Subcutaneous abdominal adipose tissue (tissue), 5 donors: ENCODE measurements at regions not wholly inside any gene's neighbourhood (a gene's known extent, or its start where the extent isn't known, plus 50 kb on each side); places are given as distances from the start of the nearest gene placed in this dataset.
"Not testable (repeated sequence)": the region's sequence is repeated elsewhere in the genome, so short reads cannot be mapped to it uniquely, and the experiment has no call there.

ENCODE experiments used
- H3K27ac ChIP-seq: one replicate; pipeline ENCODE4 v1.7.0; 2013; ENCODE audit warnings: low read depth, mild to moderate bottlenecking, inconsistent platforms, low read length, moderate library complexity
- H3K27me3 ChIP-seq, 5 donors: one replicate each; pipeline ENCODE4 v1.7.0; 2013; ENCODE audit warnings: low read length in 5 of 5, inconsistent platforms in 1 of 5; ENCODE audit not compliant: control insufficient read depth in 5 of 5, insufficient read depth in 4 of 5
- H3K36me3 ChIP-seq, 5 donors: one replicate each; pipeline ENCODE4 v1.7.0; 2013; ENCODE audit warnings: low read length in 5 of 5; ENCODE audit not compliant: control insufficient read depth in 5 of 5, insufficient read depth in 5 of 5
- H3K4me1 ChIP-seq, 5 donors: one replicate each; pipeline ENCODE4 v1.7.0; 2013; ENCODE audit warnings: low read length in 5 of 5, mild to moderate bottlenecking in 3 of 5, moderate library complexity in 1 of 5; ENCODE audit not compliant: control insufficient read depth in 5 of 5, insufficient read depth in 5 of 5
- H3K4me3 ChIP-seq, 5 donors: one replicate each; pipeline ENCODE4 v1.7.0; 2013; ENCODE audit warnings: low read length in 5 of 5, low read depth in 1 of 5
- H3K9ac ChIP-seq, 5 donors: one replicate each; pipeline ENCODE4 v1.7.0; 2013; ENCODE audit warnings: low read length in 5 of 5, mild to moderate bottlenecking in 4 of 5, moderate library complexity in 3 of 5
- H3K9me3 ChIP-seq, 5 donors: one replicate each; pipeline ENCODE4 v1.7.0; 2013; ENCODE audit warnings: low read length in 5 of 5; ENCODE audit not compliant: control insufficient read depth in 5 of 5
- donor health status: healthy.
- donor health status: healthy.
- donor health status: healthy.
- donor health status: healthy.
- donor health status: healthy.

DNA sequence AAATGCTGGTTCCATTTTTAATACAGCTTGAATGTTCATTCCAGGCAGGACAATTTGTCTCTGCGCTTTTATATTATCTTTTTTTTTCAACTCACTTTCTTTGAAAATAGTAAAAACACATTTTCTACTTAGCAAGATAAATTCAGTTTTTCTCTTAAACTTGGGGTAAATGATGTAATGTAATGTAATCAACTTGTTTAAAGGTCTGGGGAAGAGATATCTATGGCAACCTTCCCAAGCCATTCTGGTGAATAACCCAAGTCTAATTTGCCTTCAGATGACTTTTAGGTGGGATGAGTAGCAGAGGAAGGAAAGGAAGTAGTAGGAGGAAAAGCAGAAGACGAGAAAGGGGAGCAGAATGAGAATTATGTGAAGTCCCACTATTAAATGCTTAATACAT, 335.1 kb downstream of the SV2B start:
- H3K9me3 ChIP-seq = no peaks in the 10 kb centered on the region

GRCh38 chr15:91444656-91445055, 344.6 kb downstream of the SV2B start:
- H3K27me3 ChIP-seq = no peaks in the 10 kb centered on the region
- H3K27ac ChIP-seq = no peak overlapping the region
- no peak overlapping the region for H3K4me3 ChIP-seq

More for the DNA sequence above, 335.1 kb downstream of the SV2B start:
- H3K27ac ChIP-seq = no peak overlapping the region
- H3K36me3 ChIP-seq = no peaks in the 10 kb centered on the region
- H3K4me1 ChIP-seq = no peaks in the 10 kb centered on the region
- H3K27me3 ChIP-seq = no peaks in the 10 kb centered on the region
- no peak overlapping the region for H3K9ac ChIP-seq
- no peak overlapping the region for H3K4me3 ChIP-seq

GRCh38 chr15:91445695-91446228, 345.7 kb downstream of the SV2B start:
- H3K36me3 ChIP-seq = no peaks in the 10 kb centered on the region
- H3K4me3 ChIP-seq = no peak overlapping the region
- H3K9ac ChIP-seq = no peak overlapping the region
- no peaks in the 10 kb centered on the region for H3K4me1 ChIP-seq
- H3K27ac ChIP-seq = no peak overlapping the region
- H3K27me3 ChIP-seq = no peaks in the 10 kb centered on the region
- H3K9me3 ChIP-seq = peaks cover 0 to 9% (median 0%) of the 10 kb centered on the region in 5 donors

More at GRCh38 chr15:91444656-91445055, 344.6 kb downstream of the SV2B start:
- Histone ChIP-seq H3K36me3 (no peaks in the 10 kb centered on the region), H3K4me1 (no peaks in the 10 kb centered on the region), H3K9me3 (peaks cover 0 to 11% (median 3%) of the 10 kb centered on the region in 5 donors), H3K9ac (no peak overlapping the region)

- Histone ChIP-seq H3K4me3 (no peak overlapping the region), H3K4me1 (no peaks in the 10 kb centered on the region)
These were observed 348.1 kb downstream of the SV2B start for GRCh38 chr15:91447991-91448644.

GRCh38 chr15:91453376-91453775, 353.3 kb downstream of the SV2B start:
- H3K4me3 ChIP-seq, H3K4me1 ChIP-seq, H3K9ac ChIP-seq, H3K27ac ChIP-seq, H3K27me3 ChIP-seq, H3K36me3 ChIP-seq, H3K9me3 ChIP-seq: not testable (repeated sequence)

More at GRCh38 chr15:91447991-91448644, 348.1 kb downstream of the SV2B start:
- H3K9me3 ChIP-seq = no peaks in the 10 kb centered on the region
- no peak overlapping the region for H3K27ac ChIP-seq
- H3K27me3 ChIP-seq = no peaks in the 10 kb centered on the region
- no peaks in the 10 kb centered on the region for H3K36me3 ChIP-seq
- H3K9ac ChIP-seq = no peak overlapping the region

GRCh38 chr15:91456251-91456718, 356.2 kb downstream of the SV2B start:
- H3K4me3 ChIP-seq = no peak overlapping the region
- no peaks in the 10 kb centered on the region for H3K27me3 ChIP-seq
- peaks cover 0 to 9% (median 3%) of the 10 kb centered on the region in 5 donors for H3K9me3 ChIP-seq
- H3K4me1 ChIP-seq = no peaks in the 10 kb centered on the region
- H3K27ac ChIP-seq = no peak overlapping the region
- H3K9ac ChIP-seq = no peak overlapping the region
- H3K36me3 ChIP-seq = no peaks in the 10 kb centered on the region

DNA sequence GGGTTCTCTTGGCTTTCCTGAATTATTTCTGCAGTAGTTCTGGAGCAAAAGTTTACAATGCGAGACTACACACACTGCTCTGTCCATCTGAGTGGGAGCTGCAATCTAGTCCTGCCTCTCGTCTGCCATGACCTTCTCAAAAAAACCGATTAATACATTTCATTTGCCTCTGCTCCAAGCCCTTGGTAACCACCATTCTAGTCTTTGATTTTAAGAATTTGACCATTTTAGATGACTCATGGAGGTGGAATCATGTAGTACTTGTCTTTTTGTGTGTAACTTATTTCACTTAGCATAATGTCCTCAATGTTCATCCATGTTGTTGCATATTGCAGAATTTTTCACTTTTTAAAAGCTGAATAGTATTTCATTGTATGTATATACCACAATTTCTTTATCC, 356.9 kb downstream of the SV2B start:
- Histone ChIP-seq H3K9me3 (peaks cover 0 to 9% (median 3%) of the 10 kb centered on the region in 5 donors), H3K36me3 (no peaks in the 10 kb centered on the region), H3K4me1 (no peaks in the 10 kb centered on the region), H3K27me3 (no peaks in the 10 kb centered on the region), H3K9ac (no peak overlapping the region), H3K27ac (no peak overlapping the region), H3K4me3 (no peak overlapping the region)

- Histone ChIP-seq H3K36me3 (no peaks in the 10 kb centered on the region), H3K4me1 (no peaks in the 10 kb centered on the region), H3K4me3 (no peak overlapping the region), H3K9me3 (no peaks in the 10 kb centered on the region), H3K9ac (no peak overlapping the region), H3K27ac (no peak overlapping the region), H3K27me3 (no peaks in the 10 kb centered on the region)
These were observed 361.3 kb downstream of the SV2B start for GRCh38 chr15:91461377-91461776.

- Histone ChIP-seq H3K9ac (no peak overlapping the region), H3K36me3 (no peaks in the 10 kb centered on the region), H3K9me3 (no peaks in the 10 kb centered on the region), H3K27me3 (peaks cover 0 to 4% (median 0%) of the 10 kb centered on the region in 5 donors), H3K4me1 (no peaks in the 10 kb centered on the region), H3K27ac (no peak overlapping the region), H3K4me3 (no peak overlapping the region)
These were observed 365.0 kb downstream of the SV2B start for GRCh38 chr15:91465086-91465485.

DNA sequence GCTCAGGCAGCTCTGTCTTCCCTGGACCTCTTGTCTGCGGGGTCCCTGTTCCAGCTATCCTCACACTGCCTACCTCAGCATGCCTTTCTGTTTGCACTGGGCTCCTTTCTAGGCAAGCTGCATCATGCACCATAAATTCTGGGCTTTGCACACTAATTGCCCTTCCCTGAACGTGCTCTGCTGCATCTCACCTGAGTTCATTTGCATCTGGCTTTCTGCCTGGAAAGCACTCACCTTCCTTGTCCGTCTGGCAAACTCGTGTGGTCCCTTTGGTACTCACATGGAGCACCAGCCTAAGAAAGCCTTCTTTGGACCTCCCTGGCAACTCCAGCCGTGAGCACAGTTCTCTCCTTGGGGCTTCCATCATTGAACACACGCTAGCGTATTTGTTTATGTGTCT, 365.6 kb downstream of the SV2B start:
- no peaks in the 10 kb centered on the region for H3K4me1 ChIP-seq
- no peak overlapping the region for H3K27ac ChIP-seq
- H3K36me3 ChIP-seq = no peaks in the 10 kb centered on the region
- H3K4me3 ChIP-seq = no peak overlapping the region
- H3K27me3 ChIP-seq = peaks cover 0 to 4% (median 0%) of the 10 kb centered on the region in 5 donors
- no peaks in the 10 kb centered on the region for H3K9me3 ChIP-seq
- H3K9ac ChIP-seq = no peak overlapping the region
